IPS-18c (cell line): ENCODE measurements at regions not wholly inside any gene's neighbourhood (a gene's known extent, or its start where the extent isn't known, plus 50 kb on each side); places are given as distances from the start of the nearest gene placed in this dataset.
"Not testable (repeated sequence)": the region's sequence is repeated elsewhere in the genome, so short reads cannot be mapped to it uniquely, and the experiment has no call there.

ENCODE experiments used
- H3K4me3 ChIP-seq: 2 replicates; pipeline ENCODE4 v1.7.0; 2013; ENCODE audit warnings: low read depth, mild to moderate bottlenecking, low read length, moderate library complexity; ENCODE audit not compliant: insufficient read depth
- H3K9me3 ChIP-seq: one replicate; pipeline ENCODE4 v1.6.1; 2013; ENCODE audit warnings: mild to moderate bottlenecking, low read length, moderate library complexity; ENCODE audit not compliant: control insufficient read depth, insufficient read depth

DNA sequence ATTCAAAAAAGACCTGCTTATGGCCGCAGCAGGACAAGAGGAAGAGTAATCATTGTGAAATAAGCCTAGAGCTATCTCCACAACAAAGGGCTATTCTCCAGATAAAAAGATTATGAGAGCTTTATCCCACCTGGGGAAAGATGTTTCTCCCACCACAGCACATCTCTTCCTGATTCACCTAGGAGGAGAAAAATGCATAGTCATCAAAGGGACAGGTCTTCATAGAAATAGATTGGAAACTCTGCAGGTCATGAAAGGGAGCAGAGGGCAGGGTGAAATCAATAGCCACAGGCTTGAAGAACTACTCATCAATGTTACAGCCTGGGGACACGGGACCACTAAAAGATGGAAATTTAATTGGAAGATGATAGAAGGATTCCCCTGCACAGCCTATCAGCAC lies 453.8 kb upstream of the TMEM132C start:
- H3K9me3 ChIP-seq = no peaks in the 10 kb centered on the region
- H3K4me3 ChIP-seq = no peak overlapping the region

DNA sequence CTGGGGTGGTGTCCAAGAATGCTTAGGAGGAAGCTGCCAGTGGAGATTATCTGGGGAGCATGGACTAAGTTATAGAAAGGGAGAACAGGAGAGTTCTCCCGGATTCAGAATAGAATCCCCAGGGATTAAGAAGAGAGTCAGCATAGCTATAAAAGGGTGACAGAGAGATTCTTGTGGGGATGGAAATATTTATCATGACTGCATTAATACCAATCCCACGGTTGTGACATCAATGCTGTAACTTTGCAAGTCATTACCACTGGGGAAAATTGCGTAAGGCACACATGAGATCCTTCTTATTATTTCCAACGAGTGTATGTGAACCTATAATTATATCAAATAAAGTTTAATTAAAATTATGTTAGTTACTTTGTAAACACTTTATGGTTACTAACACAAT lies 447.9 kb upstream of the TMEM132C start:
- Histone ChIP-seq H3K9me3 (no peaks in the 10 kb centered on the region), H3K4me3 (no peak overlapping the region)

DNA sequence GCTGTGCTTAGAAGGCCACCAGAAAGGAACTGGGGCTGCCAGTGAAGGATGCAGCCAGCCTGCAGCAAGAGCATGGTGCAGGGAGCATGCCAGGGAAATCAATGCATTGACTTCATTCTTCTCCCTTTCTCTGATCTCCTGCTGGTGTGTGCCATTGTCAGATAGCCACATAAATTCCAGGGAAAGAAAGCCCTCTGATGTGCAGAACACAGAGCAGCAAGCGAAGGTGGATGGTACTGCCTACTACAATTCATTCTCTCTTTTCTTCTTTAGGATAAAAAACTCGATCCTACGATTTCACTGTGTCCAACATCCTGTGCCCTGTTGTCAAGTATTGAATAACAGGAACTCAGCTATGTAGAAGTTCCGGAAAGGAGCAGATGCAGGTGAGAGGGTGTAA lies 446.7 kb upstream of the TMEM132C start:
- Histone ChIP-seq H3K9me3 (no peaks in the 10 kb centered on the region), H3K4me3 (no peak overlapping the region)

DNA sequence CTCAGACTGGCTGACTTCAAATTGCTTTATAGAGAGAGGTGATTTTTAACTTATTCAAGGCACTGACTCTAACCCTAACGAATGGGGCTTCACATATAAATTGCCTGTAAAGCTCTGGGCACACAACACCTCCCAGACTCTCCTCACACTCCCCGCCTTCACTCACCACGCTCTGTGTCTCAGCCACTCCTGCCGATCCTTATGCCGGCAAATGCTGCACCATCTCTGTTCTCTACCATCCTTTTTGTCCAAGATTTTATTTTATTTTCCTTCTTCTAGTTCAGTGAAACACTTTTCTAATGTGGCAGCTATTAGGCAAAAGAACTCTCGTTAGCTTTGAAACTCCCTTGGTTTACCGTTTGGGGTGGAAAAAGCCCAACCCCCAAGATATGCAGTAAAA lies 446.1 kb upstream of the TMEM132C start:
- H3K9me3 ChIP-seq = no peaks in the 10 kb centered on the region
- H3K4me3 ChIP-seq = no peak overlapping the region

DNA sequence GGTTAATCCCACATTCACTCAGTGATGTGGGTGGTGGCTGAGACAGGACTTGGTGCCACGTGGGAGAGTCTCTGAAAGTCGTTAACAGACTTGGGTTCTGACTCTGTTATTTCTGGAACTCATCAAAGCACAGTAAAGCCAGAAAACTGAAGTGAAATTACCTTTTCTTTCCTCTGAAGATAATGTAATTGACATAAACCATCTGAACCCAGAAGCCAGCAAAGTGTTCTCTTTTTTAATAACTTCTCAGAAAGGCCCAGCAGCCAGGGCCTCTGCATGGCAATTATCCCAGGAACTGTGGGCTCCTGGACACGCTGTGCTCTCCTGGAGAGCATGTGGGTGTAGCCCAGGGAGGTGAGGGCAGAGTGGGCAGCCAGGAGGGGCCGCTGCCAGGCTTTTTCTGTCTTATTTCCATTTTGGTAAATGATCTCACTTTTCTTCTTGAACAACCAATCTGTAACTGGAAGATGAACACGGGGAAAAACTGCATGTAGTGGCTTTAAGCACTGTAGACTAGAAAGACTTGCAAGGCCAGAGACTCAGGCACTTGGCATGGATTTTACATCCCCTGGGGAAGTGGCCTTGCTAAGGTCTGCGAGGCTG lies 444.1 kb upstream of the TMEM132C start:
- Histone ChIP-seq H3K9me3 (no peaks in the 10 kb centered on the region), H3K4me3 (no peak overlapping the region)

DNA sequence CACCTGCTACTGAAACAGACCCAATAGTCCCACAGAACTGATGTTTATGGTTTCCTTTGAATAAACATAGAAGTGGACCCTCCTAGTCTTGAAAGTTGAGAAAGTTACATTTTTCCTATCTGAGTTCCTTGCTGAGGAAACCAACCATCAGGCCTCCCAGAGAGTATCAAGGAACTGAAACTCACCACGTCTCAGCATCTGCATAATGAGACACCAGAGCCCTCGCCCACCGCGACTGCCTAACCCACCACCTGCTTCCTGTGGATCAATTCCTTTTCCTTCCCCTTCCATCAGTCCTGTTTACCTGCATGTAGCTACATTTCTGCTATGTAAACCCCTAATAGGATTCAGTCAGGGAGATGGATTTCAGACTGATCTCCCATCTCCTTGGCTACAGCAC lies 443.2 kb upstream of the TMEM132C start:
- no peak overlapping the region for H3K4me3 ChIP-seq
- no peaks in the 10 kb centered on the region for H3K9me3 ChIP-seq

DNA sequence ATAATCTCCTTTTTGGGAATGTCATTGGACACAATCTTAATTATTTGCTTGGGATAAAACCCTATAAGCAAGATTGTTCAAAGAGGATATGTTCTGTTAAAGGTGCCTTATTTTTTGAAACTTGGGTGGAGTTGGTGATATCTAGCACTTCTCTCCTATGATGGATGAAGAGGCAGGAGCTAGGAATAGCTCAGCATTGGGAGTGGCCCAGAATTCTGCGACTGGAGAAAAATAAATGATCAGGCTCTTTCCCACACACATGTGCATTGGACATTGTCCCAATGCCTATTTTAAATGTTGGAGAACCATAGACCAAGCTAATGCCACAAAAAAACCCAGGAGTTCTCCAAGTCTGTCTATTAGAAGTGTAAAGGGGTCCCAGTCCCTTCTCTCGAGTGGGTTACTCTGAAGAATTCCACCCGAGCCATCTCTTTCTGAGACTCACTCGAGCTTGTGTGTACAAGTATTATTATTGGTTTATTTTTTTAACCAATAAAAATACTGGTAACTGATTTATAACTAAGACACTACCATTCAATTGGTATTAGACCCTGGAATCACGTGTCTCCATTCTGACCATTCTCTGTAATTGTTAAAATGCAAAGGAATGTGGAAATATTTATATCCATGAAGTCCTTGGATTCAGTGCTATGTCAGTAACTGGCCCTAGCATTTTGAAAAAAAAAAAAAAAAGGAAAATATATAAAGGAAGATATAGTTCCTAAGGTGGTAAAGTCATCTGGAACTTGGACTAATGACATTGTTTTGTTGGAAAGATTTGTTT lies 437.5 kb upstream of the TMEM132C start:
- no peak overlapping the region for H3K4me3 ChIP-seq
- H3K9me3 ChIP-seq = peaks cover 5% of the 10 kb centered on the region

DNA sequence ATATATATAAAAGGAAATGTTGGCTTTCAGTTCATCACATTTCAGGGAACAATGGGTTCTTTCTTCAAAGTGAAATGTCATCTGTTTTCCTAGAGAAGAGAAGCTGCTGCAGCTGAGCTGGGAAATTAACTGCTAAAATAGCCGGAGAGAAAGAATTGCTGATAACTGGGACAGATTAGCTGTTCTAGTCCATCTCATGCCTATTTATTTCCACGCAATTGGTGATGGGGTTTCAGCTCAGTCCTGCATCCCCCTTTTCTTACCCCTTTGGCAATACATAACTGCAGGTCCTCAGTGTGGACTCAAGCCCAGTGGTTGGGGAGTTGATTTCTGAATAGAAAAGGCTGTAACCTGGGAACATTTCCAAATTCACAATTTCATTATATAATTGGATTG lies 436.9 kb upstream of the TMEM132C start:
- H3K9me3 ChIP-seq = peaks cover 5% of the 10 kb centered on the region
- no peak overlapping the region for H3K4me3 ChIP-seq

DNA sequence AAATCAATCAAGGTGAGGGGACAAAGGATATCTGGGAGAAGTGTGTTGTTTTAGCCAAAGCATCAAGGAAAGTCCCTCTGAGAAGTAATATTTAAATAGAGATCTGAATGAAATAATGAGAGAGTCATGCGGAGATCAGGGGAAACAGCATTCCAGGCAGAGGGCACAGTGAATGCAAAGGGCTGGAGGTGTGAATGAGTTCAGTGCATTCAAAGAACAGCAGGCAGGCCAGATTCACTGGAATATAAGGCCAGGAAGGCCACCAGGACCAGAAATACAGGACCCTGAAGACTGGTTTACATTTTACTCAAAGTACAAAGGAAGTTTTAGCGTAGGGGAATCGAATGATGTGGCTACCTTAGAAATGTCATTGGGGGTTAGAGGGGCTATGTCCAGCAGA lies 436.2 kb upstream of the TMEM132C start:
- H3K9me3 ChIP-seq = peaks cover 5% of the 10 kb centered on the region
- no peak overlapping the region for H3K4me3 ChIP-seq

DNA sequence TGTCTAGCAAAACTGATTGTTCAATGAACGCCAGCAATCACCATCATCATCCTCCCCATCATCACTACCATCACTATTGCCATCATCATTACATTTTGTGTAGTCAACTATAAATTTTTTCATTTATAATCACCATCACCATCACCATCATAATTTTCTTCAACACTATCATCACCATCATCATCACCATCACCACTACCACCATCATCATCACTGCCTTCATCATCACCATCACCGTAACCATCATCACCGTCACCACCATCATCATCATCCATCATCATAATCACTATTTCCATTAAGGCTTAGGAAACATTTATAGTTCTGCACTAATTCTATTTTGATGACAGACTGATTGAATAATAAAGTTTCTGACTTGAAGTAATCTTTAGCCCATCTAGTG lies 434.8 kb upstream of the TMEM132C start:
- H3K9me3 ChIP-seq = peaks cover 5% of the 10 kb centered on the region
- H3K4me3 ChIP-seq = no peak overlapping the region

DNA sequence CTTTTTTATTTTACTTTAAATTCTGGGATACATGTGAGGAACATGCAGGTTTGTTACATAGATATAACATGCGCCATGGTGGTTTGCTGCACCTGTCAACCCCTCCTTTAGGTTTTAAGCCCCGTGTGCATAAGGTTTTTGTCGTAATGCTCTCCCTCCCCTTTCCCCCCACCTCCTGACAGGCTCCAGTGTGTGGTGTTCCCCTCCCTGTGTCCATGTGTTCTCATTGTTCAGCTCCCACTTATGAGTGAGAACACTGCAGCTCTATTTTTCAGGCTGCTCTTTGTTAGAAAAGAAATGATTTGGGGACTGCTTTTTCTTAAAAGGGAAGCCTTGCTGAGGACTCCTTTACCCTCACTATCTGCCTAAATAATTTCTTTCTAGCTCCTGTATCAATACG lies 430.2 kb upstream of the TMEM132C start:
- H3K9me3 ChIP-seq, H3K4me3 ChIP-seq: not testable (repeated sequence)

DNA sequence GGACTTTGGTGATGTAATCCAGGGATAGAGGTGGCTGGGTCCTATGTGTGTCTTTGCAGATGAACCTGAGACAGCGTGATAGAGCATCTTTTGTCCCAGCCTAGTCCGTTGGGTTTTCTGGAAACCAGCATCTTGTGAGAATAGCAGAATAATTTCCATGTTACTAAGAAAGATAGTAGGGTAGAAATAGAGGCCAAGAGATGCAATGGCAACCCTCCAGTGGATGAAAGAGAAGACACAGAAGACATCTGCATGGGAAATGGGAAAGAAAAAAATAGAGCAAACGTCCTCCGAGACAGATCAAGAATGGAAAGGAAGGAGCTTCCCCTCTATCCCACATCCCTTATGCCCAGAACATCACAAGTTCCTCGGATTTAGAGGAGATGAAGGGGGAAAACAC lies 409.3 kb upstream of the TMEM132C start:
- no peaks in the 10 kb centered on the region for H3K9me3 ChIP-seq
- H3K4me3 ChIP-seq = no peak overlapping the region

DNA sequence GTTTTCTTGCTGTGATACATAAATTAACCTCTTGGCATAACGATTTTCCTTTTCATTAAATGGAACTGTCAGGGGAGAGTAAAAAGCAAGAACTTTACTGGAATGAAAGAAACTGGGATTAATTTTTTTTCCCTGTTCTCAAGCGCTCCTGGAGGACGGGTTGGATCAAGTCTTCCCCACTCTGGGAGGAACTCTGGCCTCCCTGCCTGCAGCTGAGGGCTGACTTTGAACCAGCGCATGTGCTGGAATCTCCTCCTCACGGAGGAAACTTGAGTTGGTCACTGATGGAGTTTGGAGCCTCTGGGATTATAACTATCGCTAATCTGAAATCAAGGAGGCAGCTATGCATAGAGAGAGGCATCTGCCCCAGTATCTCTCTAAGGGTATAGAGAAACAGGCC lies 406.4 kb upstream of the TMEM132C start:
- no peak overlapping the region for H3K4me3 ChIP-seq
- H3K9me3 ChIP-seq = no peaks in the 10 kb centered on the region

DNA sequence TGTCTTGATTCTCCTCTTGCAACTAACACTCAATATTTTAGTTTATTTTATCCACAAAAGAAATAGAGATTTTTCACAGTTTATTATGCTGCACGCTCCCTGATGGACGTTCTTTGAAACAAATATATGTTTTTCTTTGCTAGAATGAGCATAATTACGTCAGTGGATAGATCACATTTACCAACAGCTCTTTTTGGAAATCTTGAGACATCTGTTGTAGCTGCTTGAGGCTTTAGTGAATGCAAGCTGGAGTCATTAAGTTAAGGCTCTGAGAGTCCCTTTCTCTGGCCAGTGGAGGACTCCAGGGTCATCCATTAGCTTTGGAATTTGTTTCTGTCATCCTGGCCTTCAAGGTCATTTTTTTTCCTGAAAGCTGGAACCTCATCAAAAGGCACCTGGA lies 405.6 kb upstream of the TMEM132C start:
- Histone ChIP-seq H3K4me3 (no peak overlapping the region), H3K9me3 (no peaks in the 10 kb centered on the region)

DNA sequence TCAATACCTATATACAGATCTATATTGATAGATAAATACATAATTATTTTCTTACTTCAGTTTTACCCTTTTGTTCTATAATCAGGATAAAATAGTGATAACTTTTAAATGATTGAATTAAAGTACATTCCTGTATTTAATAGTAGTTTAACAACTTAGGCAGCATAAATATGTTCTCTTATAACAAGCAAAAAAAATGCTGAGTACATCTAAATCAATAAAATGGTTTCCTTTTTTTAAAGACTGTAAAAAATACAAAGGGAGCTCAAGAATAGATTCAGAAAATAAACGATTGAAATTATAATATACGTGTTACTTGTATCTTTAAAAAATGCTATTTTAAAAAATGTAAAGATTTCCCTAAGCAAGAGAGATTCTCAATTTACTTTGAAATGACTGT lies 393.7 kb upstream of the TMEM132C start:
- Histone ChIP-seq H3K4me3 (no peak overlapping the region), H3K9me3 (no peaks in the 10 kb centered on the region)

DNA sequence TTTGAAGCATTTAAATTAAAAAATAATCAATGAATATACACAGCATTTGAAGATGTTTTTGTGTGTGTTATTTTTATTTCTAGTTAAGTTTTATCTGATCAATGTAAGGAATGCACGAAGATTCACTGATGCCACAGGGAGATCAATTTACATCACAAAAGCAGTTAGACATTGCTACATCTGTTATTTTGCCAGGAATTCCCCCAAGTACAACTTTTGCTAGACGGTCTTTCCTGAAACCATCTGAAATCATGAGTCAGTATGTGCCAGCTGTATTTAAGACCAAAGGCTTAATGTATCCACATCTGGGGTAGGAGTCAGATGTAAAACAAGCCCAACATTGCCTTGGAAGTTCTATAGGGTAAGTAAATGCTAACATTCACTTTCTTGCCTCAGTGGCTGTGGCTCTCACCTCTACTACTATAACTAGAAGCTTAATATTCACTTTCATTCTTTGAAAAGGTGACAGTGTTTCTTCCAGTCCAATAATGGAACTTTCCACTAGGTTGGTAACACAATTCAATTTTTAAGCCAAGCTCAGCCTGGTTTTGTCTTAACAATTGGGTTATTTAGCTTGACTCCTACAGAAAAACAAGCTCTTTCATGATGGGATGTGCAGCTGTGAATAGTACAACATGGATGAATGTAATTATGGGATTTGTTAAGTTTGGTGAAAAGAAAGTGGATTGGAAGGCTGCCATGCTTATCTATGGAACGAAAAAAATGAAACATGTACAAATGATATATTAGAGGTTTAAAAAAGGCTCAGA lies 385.4 kb upstream of the TMEM132C start:
- H3K9me3 ChIP-seq = no peaks in the 10 kb centered on the region

DNA sequence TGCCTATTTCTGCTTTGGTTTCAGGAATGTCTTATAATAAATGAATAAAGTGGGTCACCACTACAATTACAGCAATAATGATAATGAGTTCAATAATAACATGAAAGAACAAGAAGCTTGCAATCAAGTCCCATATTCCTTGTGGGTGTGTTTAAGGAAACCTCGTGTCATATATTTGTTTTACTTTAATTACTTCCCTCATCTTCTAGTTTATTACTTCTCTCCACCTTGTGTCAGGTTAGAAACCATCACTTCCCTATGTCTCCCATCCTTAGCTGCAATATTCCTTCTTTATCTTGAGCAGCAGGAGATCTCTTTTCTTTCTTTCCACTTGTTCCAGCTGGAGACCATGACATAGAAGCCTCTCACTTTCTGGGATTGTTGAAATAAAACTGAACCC lies 384.0 kb upstream of the TMEM132C start:
- no peaks in the 10 kb centered on the region for H3K9me3 ChIP-seq
- no peak overlapping the region for H3K4me3 ChIP-seq

More for the DNA sequence above, 385.4 kb upstream of the TMEM132C start:
- H3K4me3 ChIP-seq = no peak overlapping the region
